ENCODE measurements at regions not wholly inside any gene's neighbourhood (a gene's known extent, or its start where the extent isn't known, plus 50 kb on each side); places are given as distances from the start of the nearest gene placed in this dataset.

GRCh38 chrX:39242187-39242586 lies 440.9 kb downstream of the MID1IP1 start:
- no peak for DNase-seq (ENCODE audit: low read depth, low spot score)
- POLR2A ChIA-PET, result no interaction called here
- TF ChIP-seq CTCF (IDR thresholded peaks at IDR 0.05; ENCODE audit: insufficient read depth, low read length, missing control alignments), result no peak
- H3K4me3 ChIP-seq (ENCODE audit: low read depth, low read length), result no peak overlapping the region
- CTCF ChIA-PET, result interaction anchor here (1.0 to 1.3 kb wide), 2 partner anchors 474 to 489 kb away, joined by 3 read pairs; no protein-coding TSS in a partner anchor

GRCh38 chrX:39244147-39244546 lies 442.9 kb downstream of the MID1IP1 start:
- CTCF ChIA-PET, result no interaction called here
- POLR2A ChIA-PET, result no interaction called here
- DNase-seq (ENCODE audit: low read depth, low spot score), result no peak
- TF ChIP-seq CTCF (IDR thresholded peaks at IDR 0.05; ENCODE audit: insufficient read depth, low read length, missing control alignments), result no peak
- H3K4me3 ChIP-seq (ENCODE audit: low read depth, low read length), result no peak overlapping the region

- POLR2A ChIA-PET, result no interaction called here
- H3K4me3 ChIP-seq (ENCODE audit: low read depth, low read length), result no peak overlapping the region
- CTCF ChIA-PET, result no interaction called here
- no peak for DNase-seq (ENCODE audit: low read depth, low spot score)
- no peak for TF ChIP-seq CTCF (IDR thresholded peaks at IDR 0.05; ENCODE audit: insufficient read depth, low read length, missing control alignments)
Observed at GRCh38 chrX:39245024-39245423, 443.8 kb downstream of the MID1IP1 start.

GRCh38 chrX:39247536-39247935 lies 446.3 kb downstream of the MID1IP1 start:
- TF ChIP-seq CTCF (IDR thresholded peaks at IDR 0.05; ENCODE audit: insufficient read depth, low read length, missing control alignments), result no peak
- no peak for DNase-seq (ENCODE audit: low read depth, low spot score)
- POLR2A ChIA-PET, result no interaction called here
- CTCF ChIA-PET, result interaction anchor here (0.7 kb wide), 1 partner anchor 492 kb away, joined by 3 read pairs; no protein-coding TSS in a partner anchor
- H3K4me3 ChIP-seq (ENCODE audit: low read depth, low read length), result no peak overlapping the region

- TF ChIP-seq CTCF (IDR thresholded peaks at IDR 0.05; ENCODE audit: insufficient read depth, low read length, missing control alignments), result no peak
- H3K4me3 ChIP-seq (ENCODE audit: low read depth, low read length), result no peak overlapping the region
- DNase-seq (ENCODE audit: low read depth, low spot score), result no peak
- POLR2A ChIA-PET, result no interaction called here
- CTCF ChIA-PET, result no interaction called here
Observed at GRCh38 chrX:39248330-39248729, 447.1 kb downstream of the MID1IP1 start.

- H3K4me3 ChIP-seq (ENCODE audit: low read depth, low read length), result no peak overlapping the region
- DNase-seq (ENCODE audit: low read depth, low spot score), result no peak
- no peak for TF ChIP-seq CTCF (IDR thresholded peaks at IDR 0.05; ENCODE audit: insufficient read depth, low read length, missing control alignments)
- ChIA-PET POLR2A (no interaction called here), CTCF (no interaction called here)
Observed at GRCh38 chrX:39249999-39250398, 448.7 kb downstream of the MID1IP1 start.
